ENCODE measurements at regions not wholly inside any gene's neighbourhood (a gene's known extent, or its start where the extent isn't known, plus 50 kb on each side); places are given as distances from the start of the nearest gene placed in this dataset.

GRCh38 chr2:187709065-187709464 lies 154.8 kb upstream of the TFPI start:
- H2AFZ ChIP-seq (ENCODE audit: low read length, unreplicated experiment): peak overlapping the region; percentile 8
- H3K4me1 ChIP-seq (ENCODE audit: control insufficient read depth, insufficient read depth, low read length, unreplicated experiment): no peaks in the 10 kb centered on the region
- no peaks in the 10 kb centered on the region for H3K27me3 ChIP-seq (ENCODE audit: insufficient read depth, low read length)
- H3K27ac ChIP-seq (ENCODE audit: low read depth, low read length): no peak overlapping the region
- no peaks in the 10 kb centered on the region for H3K36me3 ChIP-seq (ENCODE audit: insufficient read depth, low read length)
- H3K79me2 ChIP-seq (ENCODE audit: control insufficient read depth, insufficient read depth, low read length, unreplicated experiment): no peaks in the 10 kb centered on the region
- no peak overlapping the region for H3K4me3 ChIP-seq (ENCODE audit: low read depth, low read length)

GRCh38 chr2:187710791-187711521 lies 156.7 kb upstream of the TFPI start:
- H3K27me3 ChIP-seq (ENCODE audit: insufficient read depth, low read length): no peaks in the 10 kb centered on the region
- H3K36me3 ChIP-seq (ENCODE audit: insufficient read depth, low read length): no peaks in the 10 kb centered on the region
- no peaks in the 10 kb centered on the region for H3K79me2 ChIP-seq (ENCODE audit: control insufficient read depth, insufficient read depth, low read length, unreplicated experiment)
- H2AFZ ChIP-seq (ENCODE audit: low read length, unreplicated experiment): peak overlapping the region; percentile 75
- H3K4me3 ChIP-seq (ENCODE audit: low read depth, low read length): no peak overlapping the region
- no peaks in the 10 kb centered on the region for H3K4me1 ChIP-seq (ENCODE audit: control insufficient read depth, insufficient read depth, low read length, unreplicated experiment)
- no peak overlapping the region for H3K27ac ChIP-seq (ENCODE audit: low read depth, low read length)

- no peaks in the 10 kb centered on the region for H3K36me3 ChIP-seq (ENCODE audit: insufficient read depth, low read length)
- H2AFZ ChIP-seq (ENCODE audit: low read length, unreplicated experiment): no peak overlapping the region
- H3K79me2 ChIP-seq (ENCODE audit: control insufficient read depth, insufficient read depth, low read length, unreplicated experiment): no peaks in the 10 kb centered on the region
- no peak overlapping the region for H3K27ac ChIP-seq (ENCODE audit: low read depth, low read length)
- no peaks in the 10 kb centered on the region for H3K27me3 ChIP-seq (ENCODE audit: insufficient read depth, low read length)
- no peaks in the 10 kb centered on the region for H3K4me1 ChIP-seq (ENCODE audit: control insufficient read depth, insufficient read depth, low read length, unreplicated experiment)
- H3K4me3 ChIP-seq (ENCODE audit: low read depth, low read length): no peak overlapping the region
Measured at GRCh38 chr2:187715590-187715989, 161.4 kb upstream of the TFPI start.

GRCh38 chr2:187716301-187716700 lies 162.1 kb upstream of the TFPI start:
- Histone ChIP-seq H2AFZ (ENCODE audit: low read length, unreplicated experiment) (no peak overlapping the region), H3K27ac (ENCODE audit: low read depth, low read length) (no peak overlapping the region), H3K36me3 (ENCODE audit: insufficient read depth, low read length) (no peaks in the 10 kb centered on the region), H3K4me1 (ENCODE audit: control insufficient read depth, insufficient read depth, low read length, unreplicated experiment) (no peaks in the 10 kb centered on the region), H3K27me3 (ENCODE audit: insufficient read depth, low read length) (no peaks in the 10 kb centered on the region), H3K79me2 (ENCODE audit: control insufficient read depth, insufficient read depth, low read length, unreplicated experiment) (no peaks in the 10 kb centered on the region), H3K4me3 (ENCODE audit: low read depth, low read length) (no peak overlapping the region)

- Histone ChIP-seq H3K36me3 (ENCODE audit: insufficient read depth, low read length) (no peaks in the 10 kb centered on the region), H3K4me3 (ENCODE audit: low read depth, low read length) (no peak overlapping the region), H3K27me3 (ENCODE audit: insufficient read depth, low read length) (no peaks in the 10 kb centered on the region), H2AFZ (ENCODE audit: low read length, unreplicated experiment) (no peak overlapping the region), H3K4me1 (ENCODE audit: control insufficient read depth, insufficient read depth, low read length, unreplicated experiment) (no peaks in the 10 kb centered on the region), H3K27ac (ENCODE audit: low read depth, low read length) (no peak overlapping the region), H3K79me2 (ENCODE audit: control insufficient read depth, insufficient read depth, low read length, unreplicated experiment) (no peaks in the 10 kb centered on the region)
Measured at GRCh38 chr2:187718092-187718491, 163.9 kb upstream of the TFPI start.

- H3K27me3 ChIP-seq (ENCODE audit: insufficient read depth, low read length): no peaks in the 10 kb centered on the region
- H2AFZ ChIP-seq (ENCODE audit: low read length, unreplicated experiment): no peak overlapping the region
- H3K27ac ChIP-seq (ENCODE audit: low read depth, low read length): no peak overlapping the region
- H3K4me1 ChIP-seq (ENCODE audit: control insufficient read depth, insufficient read depth, low read length, unreplicated experiment): no peaks in the 10 kb centered on the region
- H3K4me3 ChIP-seq (ENCODE audit: low read depth, low read length): no peak overlapping the region
- H3K36me3 ChIP-seq (ENCODE audit: insufficient read depth, low read length): no peaks in the 10 kb centered on the region
- H3K79me2 ChIP-seq (ENCODE audit: control insufficient read depth, insufficient read depth, low read length, unreplicated experiment): no peaks in the 10 kb centered on the region
Measured at GRCh38 chr2:187719510-187719909, 165.3 kb upstream of the TFPI start.

- Histone ChIP-seq H3K27ac (ENCODE audit: low read depth, low read length) (no peak overlapping the region), H3K27me3 (ENCODE audit: insufficient read depth, low read length) (no peaks in the 10 kb centered on the region), H3K4me3 (ENCODE audit: low read depth, low read length) (no peak overlapping the region), H3K36me3 (ENCODE audit: insufficient read depth, low read length) (no peaks in the 10 kb centered on the region), H3K79me2 (ENCODE audit: control insufficient read depth, insufficient read depth, low read length, unreplicated experiment) (no peaks in the 10 kb centered on the region), H2AFZ (ENCODE audit: low read length, unreplicated experiment) (no peak overlapping the region), H3K4me1 (ENCODE audit: control insufficient read depth, insufficient read depth, low read length, unreplicated experiment) (no peaks in the 10 kb centered on the region)
Measured at GRCh38 chr2:187748958-187749357, 194.7 kb upstream of the TFPI start.

- Histone ChIP-seq H3K36me3 (ENCODE audit: insufficient read depth, low read length) (no peaks in the 10 kb centered on the region), H3K4me3 (ENCODE audit: low read depth, low read length) (no peak overlapping the region), H3K79me2 (ENCODE audit: control insufficient read depth, insufficient read depth, low read length, unreplicated experiment) (no peaks in the 10 kb centered on the region), H3K27me3 (ENCODE audit: insufficient read depth, low read length) (no peaks in the 10 kb centered on the region), H2AFZ (ENCODE audit: low read length, unreplicated experiment) (no peak overlapping the region), H3K4me1 (ENCODE audit: control insufficient read depth, insufficient read depth, low read length, unreplicated experiment) (no peaks in the 10 kb centered on the region), H3K27ac (ENCODE audit: low read depth, low read length) (no peak overlapping the region)
Measured at GRCh38 chr2:187749804-187750431, 195.7 kb upstream of the TFPI start.

- H3K36me3 ChIP-seq (ENCODE audit: insufficient read depth, low read length): no peaks in the 10 kb centered on the region
- H3K4me3 ChIP-seq (ENCODE audit: low read depth, low read length): no peak overlapping the region
- no peak overlapping the region for H3K27ac ChIP-seq (ENCODE audit: low read depth, low read length)
- H3K4me1 ChIP-seq (ENCODE audit: control insufficient read depth, insufficient read depth, low read length, unreplicated experiment): peaks cover under 1% of the 10 kb centered on the region
- H3K27me3 ChIP-seq (ENCODE audit: insufficient read depth, low read length): no peaks in the 10 kb centered on the region
- H2AFZ ChIP-seq (ENCODE audit: low read length, unreplicated experiment): no peak overlapping the region
- H3K79me2 ChIP-seq (ENCODE audit: control insufficient read depth, insufficient read depth, low read length, unreplicated experiment): no peaks in the 10 kb centered on the region
Measured at GRCh38 chr2:187768995-187769394, 214.8 kb upstream of the TFPI start.

GRCh38 chr2:187769437-187769836 lies 215.2 kb upstream of the TFPI start:
- Histone ChIP-seq H3K36me3 (ENCODE audit: insufficient read depth, low read length) (no peaks in the 10 kb centered on the region), H2AFZ (ENCODE audit: low read length, unreplicated experiment) (no peak overlapping the region), H3K4me1 (ENCODE audit: control insufficient read depth, insufficient read depth, low read length, unreplicated experiment) (peaks cover 5% of the 10 kb centered on the region), H3K4me3 (ENCODE audit: low read depth, low read length) (no peak overlapping the region), H3K27me3 (ENCODE audit: insufficient read depth, low read length) (no peaks in the 10 kb centered on the region), H3K79me2 (ENCODE audit: control insufficient read depth, insufficient read depth, low read length, unreplicated experiment) (no peaks in the 10 kb centered on the region), H3K27ac (ENCODE audit: low read depth, low read length) (no peak overlapping the region)

- H3K4me1 ChIP-seq (ENCODE audit: control insufficient read depth, insufficient read depth, low read length, unreplicated experiment): peaks cover 12% of the 10 kb centered on the region
- H3K36me3 ChIP-seq (ENCODE audit: insufficient read depth, low read length): no peaks in the 10 kb centered on the region
- no peaks in the 10 kb centered on the region for H3K27me3 ChIP-seq (ENCODE audit: insufficient read depth, low read length)
- no peaks in the 10 kb centered on the region for H3K79me2 ChIP-seq (ENCODE audit: control insufficient read depth, insufficient read depth, low read length, unreplicated experiment)
- no peak overlapping the region for H3K4me3 ChIP-seq (ENCODE audit: low read depth, low read length)
- no peak overlapping the region for H2AFZ ChIP-seq (ENCODE audit: low read length, unreplicated experiment)
- 0 out of 2 replicates have a peak overlapping the region, but pooled peaks have one; percentile 4 for H3K27ac ChIP-seq (ENCODE audit: low read depth, low read length)
Measured at GRCh38 chr2:187774551-187775071, 220.4 kb upstream of the TFPI start.

Measured in ACC112 (cell line).